WTC11 (cell line): ENCODE measurements at regions not wholly inside any gene's neighbourhood (a gene's known extent, or its start where the extent isn't known, plus 50 kb on each side); places are given as distances from the start of the nearest gene placed in this dataset.

Source experiments
- ATAC-seq: fragments of 200-7000 bp; cut with Tn5 transposase; 2 replicates; pipeline ENCODE4 v1.10.0; 2021; ENCODE audit warnings: mild to moderate bottlenecking, moderate library complexity
- CTCF ChIA-PET: fragments of 300-600 bp; sonication (Branson Sonifier 250); formaldehyde crosslinking; loops from one replicate; lab custom pipeline; 2021; ENCODE audit warnings: antibody characterized with exemption; lab: Charles Lee
- POLR2A ChIA-PET: fragments of 350-600 bp; sonication (Branson Sonifier 250); formaldehyde crosslinking; loops from one replicate; lab custom pipeline; 2021; ENCODE audit warnings: antibody characterized with exemption; lab: Charles Lee
- DNase-seq: peaks from one replicate; pipeline ENCODE4 v3.0.0; 2021; ENCODE audit warnings: low spot score
- H3K27ac Mint-ChIP-seq: 2 replicates; pipeline ENCODE4 v1.8.0; 2021; ENCODE audit warnings: mixed read lengths
- H3K27me3 Mint-ChIP-seq: 2 replicates; pipeline ENCODE4 v1.8.0; 2021; ENCODE audit warnings: low read depth, mild to moderate bottlenecking, moderate library complexity, mixed read lengths
- H3K36me3 Mint-ChIP-seq: 2 replicates; pipeline ENCODE4 v1.8.0; 2021; ENCODE audit warnings: mixed read lengths
- H3K4me1 Mint-ChIP-seq: 2 replicates; pipeline ENCODE4 v1.8.0; 2022; ENCODE audit warnings: mixed read lengths
- H3K4me3 Mint-ChIP-seq: 2 replicates; pipeline ENCODE4 v1.8.0; 2021; ENCODE audit warnings: mild to moderate bottlenecking, moderate library complexity, mixed read lengths
- H3K9me3 Mint-ChIP-seq: 2 replicates; pipeline ENCODE4 v1.8.0; 2021; ENCODE audit warnings: mixed read lengths
- ELF4 ChIP-seq: sonication (generic); formaldehyde crosslinking; IDR thresholded peaks from 2 replicates; pipeline ENCODE4 v1.8.1; 2022; ENCODE audit warnings: low read depth, mild to moderate bottlenecking, moderate library complexity, missing genetic modification reagents
- EMX1 ChIP-seq: fragments of 250-450 bp; sonication (Bioruptor Pico); IDR thresholded peaks from 2 replicates; pipeline ENCODE4 v1.8.0; 2021; ENCODE audit warnings: mild to moderate bottlenecking
- ESRRA ChIP-seq: sonication (generic); formaldehyde crosslinking; IDR thresholded peaks from 2 replicates; pipeline ENCODE4 v1.8.1; 2022; ENCODE audit warnings: mild to moderate bottlenecking, missing genetic modification reagents, borderline replicate concordance
- GTF2I ChIP-seq: fragments of 250-450 bp; sonication (Bioruptor Pico); conservative IDR thresholded peaks from 2 replicates; pipeline ENCODE4 v1.4.0; 2021; ENCODE audit warnings: mild to moderate bottlenecking
- IRF1 ChIP-seq: sonication (generic); formaldehyde crosslinking; IDR thresholded peaks from 2 replicates; pipeline ENCODE4 v1.8.0; 2023; ENCODE audit warnings: missing genetic modification reagents
- JUN ChIP-seq: sonication (generic); formaldehyde crosslinking; IDR thresholded peaks from 2 replicates; pipeline ENCODE4 v1.8.0; 2023; ENCODE audit warnings: mild to moderate bottlenecking, missing genetic modification reagents
- NFE2L1 ChIP-seq: sonication (generic); formaldehyde crosslinking; IDR thresholded peaks from 2 replicates; pipeline ENCODE4 v1.8.1; 2023; ENCODE audit warnings: missing genetic modification reagents
- NFYB ChIP-seq: sonication (generic); formaldehyde crosslinking; conservative IDR thresholded peaks from 2 replicates; pipeline ENCODE4 v1.8.0; 2022; ENCODE audit warnings: low read depth, missing genetic modification reagents
- SP1 ChIP-seq: sonication (generic); formaldehyde crosslinking; conservative IDR thresholded peaks from 2 replicates; pipeline ENCODE4 v1.8.1; 2022; ENCODE audit warnings: missing genetic modification reagents
- ZNF121 ChIP-seq: sonication (generic); formaldehyde crosslinking; IDR thresholded peaks from 2 replicates; pipeline ENCODE4 v1.8.0; 2023; ENCODE audit warnings: missing genetic modification reagents
- TF ChIP-seq, protein P1 (sequence below): fragments of 250-450 bp; sonication (Bioruptor Pico); IDR thresholded peaks from 2 replicates; pipeline ENCODE4 v1.9.0; 2021; ENCODE audit warnings: mild to moderate bottlenecking
- TF ChIP-seq, protein P2 (sequence below): fragments of 250-450 bp; sonication (Bioruptor Pico); IDR thresholded peaks from 2 replicates; pipeline ENCODE4 v2.1.2; 2022; ENCODE audit warnings: mild to moderate bottlenecking, moderate library complexity
- TF ChIP-seq, protein P3 (sequence below): sonication (generic); formaldehyde crosslinking; IDR thresholded peaks from 2 replicates; pipeline ENCODE4 v1.8.0; 2023; ENCODE audit warnings: mild to moderate bottlenecking, missing genetic modification reagents
- TF ChIP-seq, protein P4 (sequence below): sonication (generic); formaldehyde crosslinking; IDR thresholded peaks from 2 replicates; pipeline ENCODE4 v1.8.1; 2023; ENCODE audit warnings: mild to moderate bottlenecking, missing genetic modification reagents
- TF ChIP-seq, protein P5 (sequence below): sonication (generic); formaldehyde crosslinking; IDR thresholded peaks from 2 replicates; pipeline ENCODE4 v1.8.0; 2022; ENCODE audit warnings: missing genetic modification reagents
- TF ChIP-seq, protein P6 (sequence below): sonication (generic); formaldehyde crosslinking; IDR thresholded peaks from 2 replicates; pipeline ENCODE4 v1.8.1; 2023; ENCODE audit warnings: mild to moderate bottlenecking, missing genetic modification reagents, moderate library complexity

DNA sequence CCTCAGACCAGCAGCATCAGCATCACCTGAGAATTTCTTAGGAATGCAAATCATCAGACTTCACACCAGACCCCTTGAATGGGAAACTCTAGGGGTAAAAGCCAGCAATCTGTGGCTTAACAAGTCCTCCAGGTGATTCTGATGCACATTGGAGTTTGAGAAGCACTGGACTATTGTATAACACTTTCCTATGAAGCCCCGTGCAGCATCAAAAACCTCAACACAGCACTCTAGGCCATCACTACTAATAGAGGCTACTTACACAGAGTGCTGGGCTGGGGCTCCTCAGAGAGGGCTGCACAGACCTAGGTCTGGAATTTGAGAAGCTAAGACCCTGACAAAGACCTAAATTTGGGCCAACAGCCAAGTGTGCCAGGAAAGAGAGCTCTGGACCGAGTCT is 95.7 kb upstream of the ARAP3 start:
- no peak for ATAC-seq
- TF ChIP-seq NFYB (CRISPR knock-in tag) (no peak), EMX1 (CRISPR knock-in tag) (no peak), ELF4 (CRISPR knock-in tag) (no peak), SP1 (no peak)
- TF ChIP-seq, protein P1, sequence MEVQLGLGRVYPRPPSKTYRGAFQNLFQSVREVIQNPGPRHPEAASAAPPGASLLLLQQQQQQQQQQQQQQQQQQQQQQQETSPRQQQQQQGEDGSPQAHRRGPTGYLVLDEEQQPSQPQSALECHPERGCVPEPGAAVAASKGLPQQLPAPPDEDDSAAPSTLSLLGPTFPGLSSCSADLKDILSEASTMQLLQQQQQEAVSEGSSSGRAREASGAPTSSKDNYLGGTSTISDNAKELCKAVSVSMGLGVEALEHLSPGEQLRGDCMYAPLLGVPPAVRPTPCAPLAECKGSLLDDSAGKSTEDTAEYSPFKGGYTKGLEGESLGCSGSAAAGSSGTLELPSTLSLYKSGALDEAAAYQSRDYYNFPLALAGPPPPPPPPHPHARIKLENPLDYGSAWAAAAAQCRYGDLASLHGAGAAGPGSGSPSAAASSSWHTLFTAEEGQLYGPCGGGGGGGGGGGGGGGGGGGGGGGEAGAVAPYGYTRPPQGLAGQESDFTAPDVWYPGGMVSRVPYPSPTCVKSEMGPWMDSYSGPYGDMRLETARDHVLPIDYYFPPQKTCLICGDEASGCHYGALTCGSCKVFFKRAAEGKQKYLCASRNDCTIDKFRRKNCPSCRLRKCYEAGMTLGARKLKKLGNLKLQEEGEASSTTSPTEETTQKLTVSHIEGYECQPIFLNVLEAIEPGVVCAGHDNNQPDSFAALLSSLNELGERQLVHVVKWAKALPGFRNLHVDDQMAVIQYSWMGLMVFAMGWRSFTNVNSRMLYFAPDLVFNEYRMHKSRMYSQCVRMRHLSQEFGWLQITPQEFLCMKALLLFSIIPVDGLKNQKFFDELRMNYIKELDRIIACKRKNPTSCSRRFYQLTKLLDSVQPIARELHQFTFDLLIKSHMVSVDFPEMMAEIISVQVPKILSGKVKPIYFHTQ (CRISPR knock-in tag) = no peak
- ChIA-PET CTCF (interaction anchor here (1.0 to 4.3 kb wide), 2 partner anchors 20 to 34 kb away, joined by 4 to 24 read pairs; no protein-coding TSS in a partner anchor), POLR2A (no interaction called here)
- peaks cover 38% of the 10 kb centered on the region for H3K4me1 Mint-ChIP-seq
- H3K27me3 Mint-ChIP-seq = no peaks in the 10 kb centered on the region
- H3K4me3 Mint-ChIP-seq = no peak overlapping the region
- DNase-seq = no peak
- no peak overlapping the region for H3K27ac Mint-ChIP-seq
- peaks cover 3% of the 10 kb centered on the region; the same call in 1 of the 2 replicates for H3K9me3 Mint-ChIP-seq
- no peaks in the 10 kb centered on the region for H3K36me3 Mint-ChIP-seq

DNA sequence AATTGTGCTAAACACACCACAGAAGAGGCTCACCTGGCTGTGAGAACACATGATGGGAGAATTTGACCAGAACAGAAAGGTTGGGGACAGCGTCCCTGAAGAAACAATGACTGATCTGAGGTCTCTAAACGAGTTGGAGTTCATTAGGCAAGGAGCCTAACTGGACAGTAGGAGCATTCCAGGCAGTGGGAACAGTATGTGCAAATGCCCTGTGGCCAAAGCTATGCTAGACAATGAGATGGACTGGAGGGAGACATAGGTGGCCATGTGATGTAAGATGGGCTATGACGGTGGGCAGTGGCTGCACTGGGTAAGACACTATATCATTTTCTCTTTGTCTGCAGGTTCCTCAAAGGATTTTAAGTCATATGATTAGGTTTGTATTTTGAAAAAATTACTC is 95.1 kb upstream of the ARAP3 start:
- Mint-ChIP-seq H3K36me3 (no peaks in the 10 kb centered on the region), H3K4me1 (peaks cover 38% of the 10 kb centered on the region), H3K4me3 (no peak overlapping the region), H3K27ac (no peak overlapping the region), H3K27me3 (no peaks in the 10 kb centered on the region), H3K9me3 (peaks cover 3% of the 10 kb centered on the region; the same call in 1 of the 2 replicates)
- DNase-seq (no peak), ATAC-seq (no peak)
- ChIA-PET CTCF (no interaction called here), POLR2A (no interaction called here)
- no peak for TF ChIP-seq ZNF121 (CRISPR knock-in tag)
- no peak for TF ChIP-seq IRF1
- no peak for TF ChIP-seq GTF2I (CRISPR knock-in tag)
- TF ChIP-seq, protein P2, sequence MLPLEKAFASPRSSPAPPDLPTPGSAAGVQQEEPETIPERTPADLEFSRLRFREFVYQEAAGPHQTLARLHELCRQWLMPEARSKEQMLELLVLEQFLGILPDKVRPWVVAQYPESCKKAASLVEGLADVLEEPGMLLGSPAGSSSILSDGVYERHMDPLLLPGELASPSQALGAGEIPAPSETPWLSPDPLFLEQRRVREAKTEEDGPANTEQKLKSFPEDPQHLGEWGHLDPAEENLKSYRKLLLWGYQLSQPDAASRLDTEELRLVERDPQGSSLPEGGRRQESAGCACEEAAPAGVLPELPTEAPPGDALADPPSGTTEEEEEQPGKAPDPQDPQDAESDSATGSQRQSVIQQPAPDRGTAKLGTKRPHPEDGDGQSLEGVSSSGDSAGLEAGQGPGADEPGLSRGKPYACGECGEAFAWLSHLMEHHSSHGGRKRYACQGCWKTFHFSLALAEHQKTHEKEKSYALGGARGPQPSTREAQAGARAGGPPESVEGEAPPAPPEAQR = no peak
- TF ChIP-seq, protein P3, sequence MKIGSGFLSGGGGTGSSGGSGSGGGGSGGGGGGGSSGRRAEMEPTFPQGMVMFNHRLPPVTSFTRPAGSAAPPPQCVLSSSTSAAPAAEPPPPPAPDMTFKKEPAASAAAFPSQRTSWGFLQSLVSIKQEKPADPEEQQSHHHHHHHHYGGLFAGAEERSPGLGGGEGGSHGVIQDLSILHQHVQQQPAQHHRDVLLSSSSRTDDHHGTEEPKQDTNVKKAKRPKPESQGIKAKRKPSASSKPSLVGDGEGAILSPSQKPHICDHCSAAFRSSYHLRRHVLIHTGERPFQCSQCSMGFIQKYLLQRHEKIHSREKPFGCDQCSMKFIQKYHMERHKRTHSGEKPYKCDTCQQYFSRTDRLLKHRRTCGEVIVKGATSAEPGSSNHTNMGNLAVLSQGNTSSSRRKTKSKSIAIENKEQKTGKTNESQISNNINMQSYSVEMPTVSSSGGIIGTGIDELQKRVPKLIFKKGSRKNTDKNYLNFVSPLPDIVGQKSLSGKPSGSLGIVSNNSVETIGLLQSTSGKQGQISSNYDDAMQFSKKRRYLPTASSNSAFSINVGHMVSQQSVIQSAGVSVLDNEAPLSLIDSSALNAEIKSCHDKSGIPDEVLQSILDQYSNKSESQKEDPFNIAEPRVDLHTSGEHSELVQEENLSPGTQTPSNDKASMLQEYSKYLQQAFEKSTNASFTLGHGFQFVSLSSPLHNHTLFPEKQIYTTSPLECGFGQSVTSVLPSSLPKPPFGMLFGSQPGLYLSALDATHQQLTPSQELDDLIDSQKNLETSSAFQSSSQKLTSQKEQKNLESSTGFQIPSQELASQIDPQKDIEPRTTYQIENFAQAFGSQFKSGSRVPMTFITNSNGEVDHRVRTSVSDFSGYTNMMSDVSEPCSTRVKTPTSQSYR (CRISPR knock-in tag) = no peak
- TF ChIP-seq, protein P4, sequence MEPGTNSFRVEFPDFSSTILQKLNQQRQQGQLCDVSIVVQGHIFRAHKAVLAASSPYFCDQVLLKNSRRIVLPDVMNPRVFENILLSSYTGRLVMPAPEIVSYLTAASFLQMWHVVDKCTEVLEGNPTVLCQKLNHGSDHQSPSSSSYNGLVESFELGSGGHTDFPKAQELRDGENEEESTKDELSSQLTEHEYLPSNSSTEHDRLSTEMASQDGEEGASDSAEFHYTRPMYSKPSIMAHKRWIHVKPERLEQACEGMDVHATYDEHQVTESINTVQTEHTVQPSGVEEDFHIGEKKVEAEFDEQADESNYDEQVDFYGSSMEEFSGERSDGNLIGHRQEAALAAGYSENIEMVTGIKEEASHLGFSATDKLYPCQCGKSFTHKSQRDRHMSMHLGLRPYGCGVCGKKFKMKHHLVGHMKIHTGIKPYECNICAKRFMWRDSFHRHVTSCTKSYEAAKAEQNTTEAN (CRISPR knock-in tag) = no peak
- TF ChIP-seq, protein P5, sequence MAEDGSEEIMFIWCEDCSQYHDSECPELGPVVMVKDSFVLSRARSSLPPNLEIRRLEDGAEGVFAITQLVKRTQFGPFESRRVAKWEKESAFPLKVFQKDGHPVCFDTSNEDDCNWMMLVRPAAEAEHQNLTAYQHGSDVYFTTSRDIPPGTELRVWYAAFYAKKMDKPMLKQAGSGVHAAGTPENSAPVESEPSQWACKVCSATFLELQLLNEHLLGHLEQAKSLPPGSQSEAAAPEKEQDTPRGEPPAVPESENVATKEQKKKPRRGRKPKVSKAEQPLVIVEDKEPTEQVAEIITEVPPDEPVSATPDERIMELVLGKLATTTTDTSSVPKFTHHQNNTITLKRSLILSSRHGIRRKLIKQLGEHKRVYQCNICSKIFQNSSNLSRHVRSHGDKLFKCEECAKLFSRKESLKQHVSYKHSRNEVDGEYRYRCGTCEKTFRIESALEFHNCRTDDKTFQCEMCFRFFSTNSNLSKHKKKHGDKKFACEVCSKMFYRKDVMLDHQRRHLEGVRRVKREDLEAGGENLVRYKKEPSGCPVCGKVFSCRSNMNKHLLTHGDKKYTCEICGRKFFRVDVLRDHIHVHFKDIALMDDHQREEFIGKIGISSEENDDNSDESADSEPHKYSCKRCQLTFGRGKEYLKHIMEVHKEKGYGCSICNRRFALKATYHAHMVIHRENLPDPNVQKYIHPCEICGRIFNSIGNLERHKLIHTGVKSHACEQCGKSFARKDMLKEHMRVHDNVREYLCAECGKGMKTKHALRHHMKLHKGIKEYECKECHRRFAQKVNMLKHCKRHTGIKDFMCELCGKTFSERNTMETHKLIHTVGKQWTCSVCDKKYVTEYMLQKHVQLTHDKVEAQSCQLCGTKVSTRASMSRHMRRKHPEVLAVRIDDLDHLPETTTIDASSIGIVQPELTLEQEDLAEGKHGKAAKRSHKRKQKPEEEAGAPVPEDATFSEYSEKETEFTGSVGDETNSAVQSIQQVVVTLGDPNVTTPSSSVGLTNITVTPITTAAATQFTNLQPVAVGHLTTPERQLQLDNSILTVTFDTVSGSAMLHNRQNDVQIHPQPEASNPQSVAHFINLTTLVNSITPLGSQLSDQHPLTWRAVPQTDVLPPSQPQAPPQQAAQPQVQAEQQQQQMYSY = no peak
- no peak for TF ChIP-seq ESRRA (CRISPR knock-in tag)
- TF ChIP-seq NFE2L1 (CRISPR knock-in tag) = no peak
- TF ChIP-seq, protein P1 (CRISPR knock-in tag) = no peak
- no peak for TF ChIP-seq JUN
- TF ChIP-seq, protein P6, sequence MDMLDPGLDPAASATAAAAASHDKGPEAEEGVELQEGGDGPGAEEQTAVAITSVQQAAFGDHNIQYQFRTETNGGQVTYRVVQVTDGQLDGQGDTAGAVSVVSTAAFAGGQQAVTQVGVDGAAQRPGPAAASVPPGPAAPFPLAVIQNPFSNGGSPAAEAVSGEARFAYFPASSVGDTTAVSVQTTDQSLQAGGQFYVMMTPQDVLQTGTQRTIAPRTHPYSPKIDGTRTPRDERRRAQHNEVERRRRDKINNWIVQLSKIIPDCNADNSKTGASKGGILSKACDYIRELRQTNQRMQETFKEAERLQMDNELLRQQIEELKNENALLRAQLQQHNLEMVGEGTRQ (CRISPR knock-in tag) = no peak
